ENCODE measurements at regions not wholly inside any gene's neighbourhood (a gene's known extent, or its start where the extent isn't known, plus 50 kb on each side); places are given as distances from the start of the nearest gene placed in this dataset.
"Not testable (repeated sequence)": the region's sequence is repeated elsewhere in the genome, so short reads cannot be mapped to it uniquely, and the experiment has no call there.

- Histone ChIP-seq H3K9me3 (ENCODE audit: insufficient read depth, low read depth, low read length) (no peaks in the 10 kb centered on the region), H3K9ac (ENCODE audit: low read depth, low read length) (no peak overlapping the region)
Measured at GRCh38 chr9:24765025-24765756, 219.5 kb upstream of the IZUMO3 start.

GRCh38 chr9:24738421-24738961, 192.8 kb upstream of the IZUMO3 start:
- H3K27ac ChIP-seq (ENCODE audit: low read length): no peak overlapping the region
- H3K36me3 ChIP-seq (ENCODE audit: insufficient read depth, low read depth, low read length): no peaks in the 10 kb centered on the region
- no peak overlapping the region for H3K4me3 ChIP-seq (ENCODE audit: low read length)

More at GRCh38 chr9:24765025-24765756, 219.5 kb upstream of the IZUMO3 start:
- no peaks in the 10 kb centered on the region for H3K4me1 ChIP-seq (ENCODE audit: insufficient read depth, low read length)
- no peaks in the 10 kb centered on the region for H3K27me3 ChIP-seq (ENCODE audit: insufficient read depth, low read length)
- H3K27ac ChIP-seq (ENCODE audit: low read length): no peak overlapping the region
- H3K36me3 ChIP-seq (ENCODE audit: insufficient read depth, low read depth, low read length): no peaks in the 10 kb centered on the region
- H3K4me3 ChIP-seq (ENCODE audit: low read length): no peak overlapping the region

GRCh38 chr9:24731754-24732153, 186.1 kb upstream of the IZUMO3 start:
- Histone ChIP-seq H3K4me1 (ENCODE audit: insufficient read depth, low read length) (no peaks in the 10 kb centered on the region), H3K27ac (ENCODE audit: low read length) (no peak overlapping the region), H3K9ac (ENCODE audit: low read depth, low read length) (no peak overlapping the region), H3K4me3 (ENCODE audit: low read length) (no peak overlapping the region), H3K36me3 (ENCODE audit: insufficient read depth, low read depth, low read length) (no peaks in the 10 kb centered on the region), H3K27me3 (ENCODE audit: insufficient read depth, low read length) (no peaks in the 10 kb centered on the region), H3K9me3 (ENCODE audit: insufficient read depth, low read depth, low read length) (no peaks in the 10 kb centered on the region; the same call in 1 of the 2 replicates)

More at GRCh38 chr9:24738421-24738961, 192.8 kb upstream of the IZUMO3 start:
- peaks cover 4% of the 10 kb centered on the region; the same call in 1 of the 2 replicates for H3K9me3 ChIP-seq (ENCODE audit: insufficient read depth, low read depth, low read length)
- H3K27me3 ChIP-seq (ENCODE audit: insufficient read depth, low read length): no peaks in the 10 kb centered on the region
- no peaks in the 10 kb centered on the region for H3K4me1 ChIP-seq (ENCODE audit: insufficient read depth, low read length)
- H3K9ac ChIP-seq (ENCODE audit: low read depth, low read length): no peak overlapping the region

GRCh38 chr9:24721621-24722020, 175.9 kb upstream of the IZUMO3 start:
- H3K9me3 ChIP-seq (ENCODE audit: insufficient read depth, low read depth, low read length): no peaks in the 10 kb centered on the region
- H3K36me3 ChIP-seq (ENCODE audit: insufficient read depth, low read depth, low read length): no peaks in the 10 kb centered on the region
- no peak overlapping the region for H3K4me3 ChIP-seq (ENCODE audit: low read length)
- H3K27me3 ChIP-seq (ENCODE audit: insufficient read depth, low read length): no peaks in the 10 kb centered on the region
- no peak overlapping the region for H3K9ac ChIP-seq (ENCODE audit: low read depth, low read length)
- no peak overlapping the region for H3K27ac ChIP-seq (ENCODE audit: low read length)
- no peaks in the 10 kb centered on the region for H3K4me1 ChIP-seq (ENCODE audit: insufficient read depth, low read length)

GRCh38 chr9:24712206-24712605, 166.5 kb upstream of the IZUMO3 start:
- no peaks in the 10 kb centered on the region for H3K9me3 ChIP-seq (ENCODE audit: insufficient read depth, low read depth, low read length)
- H3K4me3 ChIP-seq (ENCODE audit: low read length): no peak overlapping the region
- H3K4me1 ChIP-seq (ENCODE audit: insufficient read depth, low read length): no peaks in the 10 kb centered on the region
- H3K27me3 ChIP-seq (ENCODE audit: insufficient read depth, low read length): no peaks in the 10 kb centered on the region
- H3K9ac ChIP-seq (ENCODE audit: low read depth, low read length): no peak overlapping the region
- no peak overlapping the region for H3K27ac ChIP-seq (ENCODE audit: low read length)
- H3K36me3 ChIP-seq (ENCODE audit: insufficient read depth, low read depth, low read length): no peaks in the 10 kb centered on the region

GRCh38 chr9:24708814-24709213, 163.1 kb upstream of the IZUMO3 start:
- H3K9ac ChIP-seq (ENCODE audit: low read depth, low read length): no peak overlapping the region
- H3K27me3 ChIP-seq (ENCODE audit: insufficient read depth, low read length): no peaks in the 10 kb centered on the region
- no peak overlapping the region for H3K27ac ChIP-seq (ENCODE audit: low read length)
- H3K4me1 ChIP-seq (ENCODE audit: insufficient read depth, low read length): no peaks in the 10 kb centered on the region
- H3K4me3 ChIP-seq (ENCODE audit: low read length): no peak overlapping the region
- H3K36me3 ChIP-seq (ENCODE audit: insufficient read depth, low read depth, low read length): no peaks in the 10 kb centered on the region
- H3K9me3 ChIP-seq (ENCODE audit: insufficient read depth, low read depth, low read length): no peaks in the 10 kb centered on the region

GRCh38 chr9:24698881-24699518, 153.3 kb upstream of the IZUMO3 start:
- no peaks in the 10 kb centered on the region for H3K36me3 ChIP-seq (ENCODE audit: insufficient read depth, low read depth, low read length)
- no peak overlapping the region for H3K4me3 ChIP-seq (ENCODE audit: low read length)
- H3K27ac ChIP-seq (ENCODE audit: low read length): no peak overlapping the region
- H3K27me3 ChIP-seq (ENCODE audit: insufficient read depth, low read length): no peaks in the 10 kb centered on the region
- no peak overlapping the region for H3K9ac ChIP-seq (ENCODE audit: low read depth, low read length)
- H3K4me1 ChIP-seq (ENCODE audit: insufficient read depth, low read length): no peaks in the 10 kb centered on the region
- H3K9me3 ChIP-seq (ENCODE audit: insufficient read depth, low read depth, low read length): no peaks in the 10 kb centered on the region

- Histone ChIP-seq H3K36me3 (ENCODE audit: insufficient read depth, low read depth, low read length) (no peaks in the 10 kb centered on the region), H3K27me3 (ENCODE audit: insufficient read depth, low read length) (no peaks in the 10 kb centered on the region), H3K4me3 (ENCODE audit: low read length) (no peak overlapping the region), H3K9ac (ENCODE audit: low read depth, low read length) (no peak overlapping the region), H3K9me3 (ENCODE audit: insufficient read depth, low read depth, low read length) (peaks cover 12% of the 10 kb centered on the region), H3K27ac (ENCODE audit: low read length) (no peak overlapping the region), H3K4me1 (ENCODE audit: insufficient read depth, low read length) (no peaks in the 10 kb centered on the region)
Measured at GRCh38 chr9:24672336-24672735, 126.6 kb upstream of the IZUMO3 start.

- no peaks in the 10 kb centered on the region for H3K4me1 ChIP-seq (ENCODE audit: insufficient read depth, low read length)
- 0 out of 2 replicates have a peak, but pooled peaks cover 14% of the 10 kb centered on the region for H3K9me3 ChIP-seq (ENCODE audit: insufficient read depth, low read depth, low read length)
- H3K27me3 ChIP-seq (ENCODE audit: insufficient read depth, low read length): no peaks in the 10 kb centered on the region
- no peaks in the 10 kb centered on the region for H3K36me3 ChIP-seq (ENCODE audit: insufficient read depth, low read depth, low read length)
- H3K9ac ChIP-seq (ENCODE audit: low read depth, low read length): no peak overlapping the region
- H3K27ac ChIP-seq (ENCODE audit: low read length): no peak overlapping the region
- no peak overlapping the region for H3K4me3 ChIP-seq (ENCODE audit: low read length)
Measured at GRCh38 chr9:24657387-24657786, 111.7 kb upstream of the IZUMO3 start.

GRCh38 chr9:24652181-24652580, 106.5 kb upstream of the IZUMO3 start:
- Histone ChIP-seq H3K27ac (ENCODE audit: low read length) (no peak overlapping the region), H3K9ac (ENCODE audit: low read depth, low read length) (no peak overlapping the region), H3K4me3 (ENCODE audit: low read length) (no peak overlapping the region), H3K36me3 (ENCODE audit: insufficient read depth, low read depth, low read length) (no peaks in the 10 kb centered on the region), H3K4me1 (ENCODE audit: insufficient read depth, low read length) (no peaks in the 10 kb centered on the region), H3K27me3 (ENCODE audit: insufficient read depth, low read length) (no peaks in the 10 kb centered on the region), H3K9me3 (ENCODE audit: insufficient read depth, low read depth, low read length) (peaks cover 20% of the 10 kb centered on the region)

GRCh38 chr9:24628809-24629208, 83.1 kb upstream of the IZUMO3 start:
- not testable (repeated sequence) for H3K9ac ChIP-seq (ENCODE audit: low read depth, low read length)

GRCh38 chr9:24625097-24625496, 79.4 kb upstream of the IZUMO3 start:
- H3K4me3 ChIP-seq (ENCODE audit: low read length): no peak overlapping the region
- no peak overlapping the region for H3K9ac ChIP-seq (ENCODE audit: low read depth, low read length)
- no peaks in the 10 kb centered on the region for H3K9me3 ChIP-seq (ENCODE audit: insufficient read depth, low read depth, low read length)
- H3K36me3 ChIP-seq (ENCODE audit: insufficient read depth, low read depth, low read length): no peaks in the 10 kb centered on the region
- H3K4me1 ChIP-seq (ENCODE audit: insufficient read depth, low read length): no peaks in the 10 kb centered on the region
- no peak overlapping the region for H3K27ac ChIP-seq (ENCODE audit: low read length)
- H3K27me3 ChIP-seq (ENCODE audit: insufficient read depth, low read length): no peaks in the 10 kb centered on the region

More at GRCh38 chr9:24628809-24629208, 83.1 kb upstream of the IZUMO3 start:
- not testable (repeated sequence) for H3K4me3 ChIP-seq (ENCODE audit: low read length); H3K36me3 ChIP-seq (ENCODE audit: insufficient read depth, low read depth, low read length); H3K9me3 ChIP-seq (ENCODE audit: insufficient read depth, low read depth, low read length); H3K4me1 ChIP-seq (ENCODE audit: insufficient read depth, low read length); H3K27me3 ChIP-seq (ENCODE audit: insufficient read depth, low read length); H3K27ac ChIP-seq (ENCODE audit: low read length)
